ENCODE measurements at regions not wholly inside any gene's neighbourhood (a gene's known extent, or its start where the extent isn't known, plus 50 kb on each side); places are given as distances from the start of the nearest gene placed in this dataset.

- TF ChIP-seq CTCF (IDR thresholded peaks at IDR 0.05; ENCODE audit: low read depth, low read length) (no peak), EZH2phosphoT487 (IDR thresholded peaks at IDR 0.05; ENCODE audit: low read depth) (no peak)
Observed at GRCh38 chr7:3194501-3195141, 106.4 kb upstream of the SDK1 start.
